HEK293 (cell line): ENCODE measurements at regions not wholly inside any gene's neighbourhood (a gene's known extent, or its start where the extent isn't known, plus 50 kb on each side); places are given as distances from the start of the nearest gene placed in this dataset.

Source experiments
- CTCF ChIA-PET: fragments of 350-600 bp; formaldehyde crosslinking; extraction: SDS; loops from one replicate; lab custom pipeline; 2021; ENCODE audit warnings: antibody characterized with exemption; lab: Yijun Ruan, JAX
- POLR2A ChIA-PET: fragments of 300-600 bp; formaldehyde crosslinking; extraction: SDS; loops from one replicate; lab custom pipeline; 2020; ENCODE audit warnings: antibody characterized with exemption, inconsistent platforms; lab: Yijun Ruan, JAX
- H3K27ac ChIP-seq: fragments of 200-500 bp; sonication (Bioruptor generic); 2 replicates; pipeline ENCODE4 v1.5.1; 2014; ENCODE audit warnings: low read depth, low read length, control low read depth, inconsistent platforms; ENCODE audit errors: extremely low read depth
- H3K36me3 ChIP-seq, 2 experiments: fragments of 200-500 bp in 1 of 2; sonication (Bioruptor generic) in 1 of 2; 1 replicate in 1 of 2; 2 replicates in 1 of 2; pipeline ENCODE4 v1.5.1; 2014 to 2017; ENCODE audit warnings: inconsistent platforms in 2 of 2, low read length in 2 of 2; ENCODE audit not compliant: control insufficient read depth in 2 of 2, insufficient read depth in 1 of 2
- H3K4me1 ChIP-seq: fragments of 200-500 bp; sonication (Bioruptor generic); 2 replicates; pipeline ENCODE4 v1.5.1; 2014; ENCODE audit warnings: mild to moderate bottlenecking, low read length, inconsistent platforms; ENCODE audit not compliant: control insufficient read depth, insufficient read depth
- H3K4me3 ChIP-seq: 2 replicates; pipeline ENCODE4 v1.5.1; 2011; ENCODE audit warnings: low read depth, mild to moderate bottlenecking, control low read depth, low read length, moderate library complexity
- H3K9me3 ChIP-seq: fragments of 200-500 bp; sonication (Bioruptor generic); 2 replicates; pipeline ENCODE4 v1.5.1; 2014; ENCODE audit warnings: low read depth, low read length, inconsistent platforms; ENCODE audit not compliant: control insufficient read depth, insufficient read depth
- GLIS1 ChIP-seq: fragments of 450-650 bp; formaldehyde crosslinking; IDR thresholded peaks from 2 replicates; pipeline ENCODE4 v1.5.1; 2016; ENCODE audit warnings: missing biosample characterization, missing genetic modification characterization
- GLIS2 ChIP-seq: fragments of 450-650 bp; formaldehyde crosslinking; IDR thresholded peaks from 2 replicates; pipeline ENCODE4 v1.5.1; 2016; ENCODE audit warnings: missing biosample characterization, missing genetic modification characterization
- KLF1 ChIP-seq: fragments of 450-650 bp; formaldehyde crosslinking; IDR thresholded peaks from 2 replicates; pipeline ENCODE4 v1.5.1; 2016; ENCODE audit warnings: missing biosample characterization, missing genetic modification characterization
- OVOL3 ChIP-seq: fragments of 450-650 bp; formaldehyde crosslinking; IDR thresholded peaks from 2 replicates; pipeline ENCODE4 v1.5.1; 2016; ENCODE audit warnings: missing biosample characterization, missing genetic modification characterization
- SCRT2 ChIP-seq: fragments of 450-650 bp; formaldehyde crosslinking; IDR thresholded peaks from 2 replicates; pipeline ENCODE4 v1.5.1; 2016; ENCODE audit warnings: missing biosample characterization, missing genetic modification characterization
- SP7 ChIP-seq: fragments of 450-650 bp; formaldehyde crosslinking; IDR thresholded peaks from 2 replicates; pipeline ENCODE4 v1.5.1; 2016; ENCODE audit warnings: missing biosample characterization, missing genetic modification characterization
- ZBTB8A ChIP-seq: fragments of 450-650 bp; formaldehyde crosslinking; IDR thresholded peaks from 2 replicates; pipeline ENCODE4 v1.5.1; 2016; ENCODE audit warnings: missing biosample characterization, missing genetic modification characterization
- ZNF138 ChIP-seq: fragments of 450-650 bp; formaldehyde crosslinking; IDR thresholded peaks from 2 replicates; pipeline ENCODE4 v1.5.1; 2016; ENCODE audit warnings: missing biosample characterization, missing genetic modification characterization, borderline replicate concordance
- ZNF292 ChIP-seq: fragments of 450-650 bp; formaldehyde crosslinking; IDR thresholded peaks from 2 replicates; pipeline ENCODE4 v1.5.1; 2016; ENCODE audit warnings: low read depth, missing biosample characterization, missing genetic modification characterization, borderline replicate concordance
- ZNF341 ChIP-seq: fragments of 450-650 bp; formaldehyde crosslinking; IDR thresholded peaks from 2 replicates; pipeline ENCODE4; 2016; ENCODE audit warnings: low read depth, missing biosample characterization, missing genetic modification characterization

GRCh38 chr4:3389233-3390215 lies 52.2 kb upstream of the HGFAC start:
- TF ChIP-seq ZBTB8A (tag by site-specific recombination) = peak; percentile 25; the same call in 1 of the 2 replicates
- no peak for TF ChIP-seq ZNF341 (tag by site-specific recombination)
- peak; percentile 17; the same call in 1 of the 2 replicates for TF ChIP-seq SCRT2
- TF ChIP-seq GLIS2 (tag by site-specific recombination) = peak; percentile 26; the same call in 1 of the 2 replicates
- ChIA-PET CTCF (no interaction called here), POLR2A (interaction anchor here (0.6 kb wide), 1 partner anchor 35 kb away, joined by 3 read pairs; no protein-coding TSS in a partner anchor)
- no peak overlapping the region for H3K27ac ChIP-seq
- H3K9me3 ChIP-seq = no peaks in the 10 kb centered on the region
- no peak overlapping the region for H3K4me3 ChIP-seq
- peaks cover 9% of the 10 kb centered on the region; the same call in 1 of the 2 replicates for H3K4me1 ChIP-seq
- no peaks in the 10 kb centered on the region for H3K36me3 ChIP-seq

GRCh38 chr4:3390288-3390811 lies 51.4 kb upstream of the HGFAC start:
- TF ChIP-seq ZNF341 (tag by site-specific recombination) (0 out of 2 replicates have a peak, but pooled peaks have one; percentile 30), ZNF292 (tag by site-specific recombination) (no peak), KLF1 (0 out of 2 replicates have a peak, but pooled peaks have one; percentile 15)
- H3K9me3 ChIP-seq = no peaks in the 10 kb centered on the region
- no peaks in the 10 kb centered on the region for H3K36me3 ChIP-seq
- CTCF ChIA-PET = no interaction called here
- H3K27ac ChIP-seq = no peak overlapping the region
- H3K4me3 ChIP-seq = no peak overlapping the region
- H3K4me1 ChIP-seq = peaks cover 9% of the 10 kb centered on the region; the same call in 1 of the 2 replicates
- POLR2A ChIA-PET = no interaction called here

GRCh38 chr4:3391422-3391821 lies 50.3 kb upstream of the HGFAC start:
- Histone ChIP-seq H3K9me3 (no peaks in the 10 kb centered on the region), H3K27ac (no peak overlapping the region), H3K36me3 (no peaks in the 10 kb centered on the region), H3K4me1 (peaks cover 9% of the 10 kb centered on the region; the same call in 1 of the 2 replicates), H3K4me3 (no peak overlapping the region)
- ChIA-PET CTCF (no interaction called here), POLR2A (interaction anchor here (0.6 kb wide), 1 partner anchor 1425 kb away, joined by 3 read pairs; no protein-coding TSS in a partner anchor)
- TF ChIP-seq SP7 (no peak), OVOL3 (tag by site-specific recombination) (no peak), ZNF138 (no peak), GLIS1 (tag by site-specific recombination) (peak; percentile 18; the same call in 1 of the 2 replicates)
